ENCODE measurements at regions not wholly inside any gene's neighbourhood (a gene's known extent, or its start where the extent isn't known, plus 50 kb on each side); places are given as distances from the start of the nearest gene placed in this dataset.

- TF ChIP-seq CTCF (IDR thresholded peaks at IDR 0.05; ENCODE audit: insufficient read depth, low read depth, low read length, missing control alignments), result no peak
- DNase-seq (ENCODE audit: low read depth), result peak; percentile 85
- no peak overlapping the region for H3K4me3 ChIP-seq (ENCODE audit: low read length)
These were observed 136.1 kb upstream of the MAP1LC3B2 start for GRCh38 chr12:116423094-116423493.

GRCh38 chr12:116425256-116426193 is 133.7 kb upstream of the MAP1LC3B2 start:
- H3K4me3 ChIP-seq (ENCODE audit: low read length), result no peak overlapping the region
- no peak for TF ChIP-seq CTCF (IDR thresholded peaks at IDR 0.05; ENCODE audit: insufficient read depth, low read depth, low read length, missing control alignments)
- peak; percentile 72 for DNase-seq (ENCODE audit: low read depth)

DNA sequence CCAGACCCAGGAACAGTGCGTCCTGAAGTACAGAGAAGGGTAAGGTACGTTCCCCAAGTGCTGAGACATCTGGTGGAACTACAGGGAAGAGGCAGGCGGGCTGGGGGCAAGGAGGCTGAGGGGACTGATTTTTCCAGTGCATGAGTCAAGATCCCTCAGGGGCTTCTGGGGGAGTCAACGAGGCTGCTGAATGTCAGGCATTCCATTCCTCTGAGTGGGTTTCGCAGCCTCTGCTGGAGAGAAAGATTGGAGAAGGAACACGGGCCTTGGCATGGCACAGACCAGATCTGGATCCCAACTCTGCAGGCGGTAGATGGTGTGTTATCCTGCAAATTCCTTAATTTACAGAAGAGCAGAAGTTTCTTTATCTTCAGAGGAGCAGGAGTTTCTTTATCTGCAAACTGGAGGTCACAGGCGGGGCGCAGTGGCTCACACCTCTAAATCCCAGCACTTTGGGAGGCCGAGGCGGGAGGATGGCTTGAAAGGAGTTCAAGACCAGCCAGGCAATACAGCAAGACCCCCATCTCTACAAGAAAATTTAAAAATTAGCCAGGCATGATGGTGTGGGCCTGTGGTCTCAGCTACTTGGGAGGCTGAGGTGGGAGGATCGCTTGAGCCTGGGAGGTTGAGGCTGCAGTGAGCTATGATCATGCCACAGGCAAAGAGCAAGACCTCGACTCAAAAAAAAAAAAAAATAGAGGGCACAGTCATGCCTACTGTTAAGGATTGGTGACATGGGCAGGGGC is 132.6 kb upstream of the MAP1LC3B2 start:
- DNase-seq (ENCODE audit: low read depth), result peak; percentile 94
- peak; percentile 34 for TF ChIP-seq CTCF (IDR thresholded peaks at IDR 0.05; ENCODE audit: insufficient read depth, low read depth, low read length, missing control alignments)
- no peak overlapping the region for H3K4me3 ChIP-seq (ENCODE audit: low read length)

DNA sequence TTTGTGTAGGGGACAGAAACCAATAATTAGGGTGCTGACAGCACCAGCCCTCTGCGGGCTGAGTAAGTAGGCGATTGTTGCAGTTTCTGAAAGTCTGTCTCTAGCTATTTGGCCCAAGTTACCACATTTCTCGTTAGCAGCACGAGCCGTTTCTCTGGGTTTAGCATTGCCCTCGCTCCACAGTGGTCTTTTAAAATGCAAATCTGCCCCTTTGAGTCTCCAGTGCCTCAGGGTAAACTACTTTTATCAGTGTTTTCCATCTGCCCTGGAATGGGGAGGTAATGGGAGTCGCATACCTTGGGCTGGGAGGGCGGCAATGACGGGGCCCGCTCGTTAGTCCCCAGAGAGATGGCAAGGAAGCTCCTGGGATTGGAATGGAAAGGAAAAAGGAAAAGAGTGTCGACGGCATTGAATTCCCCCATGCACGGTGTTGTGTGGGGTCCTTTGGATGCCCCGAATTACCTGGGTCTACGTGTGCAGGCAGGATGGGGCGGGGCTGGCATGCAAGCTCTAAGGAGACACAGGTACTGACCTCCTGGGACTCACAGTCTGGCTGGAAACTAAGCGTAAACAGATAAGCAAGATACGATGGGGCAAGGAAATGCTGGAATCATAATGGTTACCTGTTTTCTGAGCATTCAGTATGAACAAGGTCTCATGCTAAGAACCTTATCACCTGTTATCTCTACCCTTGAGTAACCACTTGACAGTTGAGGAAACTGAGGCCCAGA is 131.8 kb upstream of the MAP1LC3B2 start:
- DNase-seq (ENCODE audit: low read depth), result no peak
- no peak for TF ChIP-seq CTCF (IDR thresholded peaks at IDR 0.05; ENCODE audit: insufficient read depth, low read depth, low read length, missing control alignments)
- H3K4me3 ChIP-seq (ENCODE audit: low read length), result no peak overlapping the region

GRCh38 chr12:116429826-116430360 is 129.3 kb upstream of the MAP1LC3B2 start:
- no peak overlapping the region for H3K4me3 ChIP-seq (ENCODE audit: low read length)
- DNase-seq (ENCODE audit: low read depth), result no peak

More at GRCh38 chr12:116429826-116430360, 129.3 kb upstream of the MAP1LC3B2 start:
- no peak for TF ChIP-seq CTCF (IDR thresholded peaks at IDR 0.05; ENCODE audit: insufficient read depth, low read depth, low read length, missing control alignments)

All from epithelial cell of esophagus (primary cell).